Keratinocyte (primary cell): ENCODE measurements at regions not wholly inside any gene's neighbourhood (a gene's known extent, or its start where the extent isn't known, plus 50 kb on each side); places are given as distances from the start of the nearest gene placed in this dataset.

ENCODE experiments used
- DNase-seq: peaks from one replicate; pipeline ENCODE4 v3.0.0-alpha.2; 2011; ENCODE audit warnings: low read depth, missing footprints, low spot score
- FAIRE-seq: peaks from 2 replicates; lab custom pipeline; 2011; peaks lifted over from hg19 to GRCh38; lab: Jason Lieb, UNC
- H2AFZ ChIP-seq: 2 replicates; pipeline ENCODE4 v1.6.0; 2012; ENCODE audit warnings: low read length, control low read depth, inconsistent platforms; ENCODE audit not compliant: control insufficient read depth
- H3K27ac ChIP-seq: 2 replicates; pipeline ENCODE4 v1.5.1; 2011; ENCODE audit warnings: low read length; ENCODE audit not compliant: control insufficient read depth, insufficient read depth
- H3K27me3 ChIP-seq: 3 replicates; pipeline ENCODE4 v1.6.0; 2011; ENCODE audit warnings: low read length; ENCODE audit not compliant: control insufficient read depth, insufficient read depth; ENCODE audit errors: extremely low read depth
- H3K36me3 ChIP-seq, 2 experiments: 2 replicates in 1 of 2; 3 replicates in 1 of 2; pipeline ENCODE4 v1.5.1; 2011; ENCODE audit warnings: low read length in 2 of 2, mild to moderate bottlenecking in 1 of 2; ENCODE audit not compliant: control insufficient read depth in 2 of 2, insufficient read depth in 2 of 2; ENCODE audit errors: extremely low read depth in 1 of 2
- H3K4me1 ChIP-seq: 3 replicates; pipeline ENCODE4 v1.5.1; 2011; ENCODE audit warnings: low read length; ENCODE audit not compliant: control insufficient read depth, insufficient read depth; ENCODE audit errors: extremely low read depth
- H3K4me2 ChIP-seq: 3 replicates; pipeline ENCODE4 v1.6.0; 2011; ENCODE audit warnings: low read depth, low read length; ENCODE audit not compliant: control insufficient read depth, insufficient read depth; ENCODE audit errors: extremely low read depth
- H3K4me3 ChIP-seq, 3 experiments: fragments of 200-600 bp in 1 of 3; sonication (generic) in 1 of 3; 2 replicates in 2 of 3; 3 replicates in 1 of 3; pipeline ENCODE4 v1.5.1; 2011 to 2016; ENCODE audit warnings: low read length in 3 of 3, mild to moderate bottlenecking in 3 of 3, control low read depth in 2 of 3, inconsistent platforms in 1 of 3, low read depth in 1 of 3, mixed read lengths in 1 of 3, mixed run types in 1 of 3, moderate library complexity in 1 of 3; ENCODE audit not compliant: control insufficient read depth in 2 of 3, insufficient read depth in 2 of 3; ENCODE audit errors: extremely low read depth in 1 of 3
- H3K79me2 ChIP-seq: 2 replicates; pipeline ENCODE4 v1.6.0; 2012; ENCODE audit warnings: low read length; ENCODE audit not compliant: control insufficient read depth, insufficient read depth
- H3K9ac ChIP-seq: 3 replicates; pipeline ENCODE4 v1.6.0; 2011; ENCODE audit warnings: low read length; ENCODE audit not compliant: control insufficient read depth, insufficient read depth; ENCODE audit errors: extremely low read depth
- H3K9me1 ChIP-seq: 3 replicates; pipeline ENCODE4 v1.6.0; 2011; ENCODE audit warnings: low read length; ENCODE audit not compliant: control insufficient read depth, insufficient read depth; ENCODE audit errors: extremely low read depth
- H3K9me3 ChIP-seq: 2 replicates; pipeline ENCODE4 v1.5.1; 2012; ENCODE audit warnings: low read depth, low read length; ENCODE audit not compliant: control insufficient read depth
- H4K20me1 ChIP-seq: 3 replicates; pipeline ENCODE4 v1.6.0; 2011; ENCODE audit warnings: low read length; ENCODE audit not compliant: control insufficient read depth, insufficient read depth; ENCODE audit errors: extremely low read depth
- EZH2 ChIP-seq: IDR thresholded peaks from one replicate; pipeline ENCODE4 v1.6.1; 2012; ENCODE audit warnings: inconsistent platforms, mild to moderate bottlenecking, low read length, moderate library complexity
- dilution Hi-C: fragments of 300-500 bp; cut with MboI; formaldehyde crosslinking; loops from one replicate; pipeline ENCODE4 v1.7.0; 2020; ENCODE audit warnings: low sequenced_read_pairs; ENCODE audit not compliant: extremely low pct_ligation_motif_present
- TF ChIP-seq, protein P1 (sequence below), 3 experiments: IDR thresholded peaks in 1 of 3; conservative IDR thresholded peaks in 1 of 3; optimal IDR thresholded peaks in 1 of 3; 2 replicates in 2 of 3; 3 replicates in 1 of 3; pipeline versions ENCODE3 to v1.5.1; 2011; ENCODE audit warnings: low read length in 3 of 3, mild to moderate bottlenecking in 3 of 3, moderate library complexity in 2 of 3, control low read depth in 1 of 3, inconsistent platforms in 1 of 3; ENCODE audit not compliant: insufficient read depth in 2 of 3; ENCODE audit errors: extremely low read depth in 1 of 3

DNA sequence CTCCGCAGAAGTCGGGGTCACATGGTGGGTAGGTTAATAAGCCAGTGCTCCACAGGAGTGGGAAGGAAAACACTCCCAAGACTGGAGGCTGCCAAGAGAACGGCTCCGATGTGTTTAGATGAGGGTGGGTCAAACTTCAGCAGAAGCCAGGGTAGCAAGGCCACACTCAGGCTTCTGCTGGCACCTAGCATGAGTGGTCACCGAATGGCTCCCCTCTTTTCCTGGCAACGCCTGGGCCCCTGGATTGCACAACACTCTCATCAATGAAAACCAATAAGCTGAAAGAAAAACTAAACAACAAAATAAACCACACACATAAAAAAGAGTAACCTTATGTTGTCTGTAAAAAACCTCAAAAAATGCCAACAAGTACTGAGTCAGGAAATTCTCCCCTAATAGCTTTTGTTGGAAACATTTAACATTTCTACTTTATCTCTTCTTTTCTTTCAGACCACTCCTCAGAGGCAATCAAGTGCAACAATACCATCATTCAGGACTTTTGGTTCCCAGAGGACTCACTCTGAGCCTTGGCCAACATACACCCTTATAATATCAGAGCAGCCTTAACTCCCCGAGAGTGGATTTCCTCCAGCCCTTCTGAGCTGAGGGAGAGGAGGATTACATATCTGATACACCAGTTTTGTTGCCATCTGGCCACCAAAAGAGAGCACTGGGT, 279.9 kb downstream of the ENC1 start:
- FAIRE-seq (no peak), DNase-seq (no peak)
- H3K9me3 ChIP-seq, result no peaks in the 10 kb centered on the region
- no peak overlapping the region for H3K27ac ChIP-seq
- H3K4me3 ChIP-seq, result no peak overlapping the region
- TF ChIP-seq, protein P1, sequence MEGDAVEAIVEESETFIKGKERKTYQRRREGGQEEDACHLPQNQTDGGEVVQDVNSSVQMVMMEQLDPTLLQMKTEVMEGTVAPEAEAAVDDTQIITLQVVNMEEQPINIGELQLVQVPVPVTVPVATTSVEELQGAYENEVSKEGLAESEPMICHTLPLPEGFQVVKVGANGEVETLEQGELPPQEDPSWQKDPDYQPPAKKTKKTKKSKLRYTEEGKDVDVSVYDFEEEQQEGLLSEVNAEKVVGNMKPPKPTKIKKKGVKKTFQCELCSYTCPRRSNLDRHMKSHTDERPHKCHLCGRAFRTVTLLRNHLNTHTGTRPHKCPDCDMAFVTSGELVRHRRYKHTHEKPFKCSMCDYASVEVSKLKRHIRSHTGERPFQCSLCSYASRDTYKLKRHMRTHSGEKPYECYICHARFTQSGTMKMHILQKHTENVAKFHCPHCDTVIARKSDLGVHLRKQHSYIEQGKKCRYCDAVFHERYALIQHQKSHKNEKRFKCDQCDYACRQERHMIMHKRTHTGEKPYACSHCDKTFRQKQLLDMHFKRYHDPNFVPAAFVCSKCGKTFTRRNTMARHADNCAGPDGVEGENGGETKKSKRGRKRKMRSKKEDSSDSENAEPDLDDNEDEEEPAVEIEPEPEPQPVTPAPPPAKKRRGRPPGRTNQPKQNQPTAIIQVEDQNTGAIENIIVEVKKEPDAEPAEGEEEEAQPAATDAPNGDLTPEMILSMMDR (optimal IDR thresholded peaks at IDR 0.05 in 1 of 3, IDR thresholded peaks at IDR 0.05 in 1 of 3, conservative IDR thresholded peaks at IDR 0.05 in 1 of 3; ENCODE audit: extremely low read depth in 1 of 3, insufficient read depth in 2 of 3, low read length in 3 of 3), result no peak
- H3K9ac ChIP-seq, result no peak overlapping the region
- no peaks in the 10 kb centered on the region for H3K36me3 ChIP-seq
- H3K9me1 ChIP-seq, result no peaks in the 10 kb centered on the region
- no peaks in the 10 kb centered on the region for H3K79me2 ChIP-seq
- H3K4me1 ChIP-seq, result no peaks in the 10 kb centered on the region
- H4K20me1 ChIP-seq, result no peaks in the 10 kb centered on the region
- no peak overlapping the region for H3K4me2 ChIP-seq
- dilution Hi-C loops, result no loop called here
- no peaks in the 10 kb centered on the region for H3K27me3 ChIP-seq
- no peak overlapping the region for H2AFZ ChIP-seq

DNA sequence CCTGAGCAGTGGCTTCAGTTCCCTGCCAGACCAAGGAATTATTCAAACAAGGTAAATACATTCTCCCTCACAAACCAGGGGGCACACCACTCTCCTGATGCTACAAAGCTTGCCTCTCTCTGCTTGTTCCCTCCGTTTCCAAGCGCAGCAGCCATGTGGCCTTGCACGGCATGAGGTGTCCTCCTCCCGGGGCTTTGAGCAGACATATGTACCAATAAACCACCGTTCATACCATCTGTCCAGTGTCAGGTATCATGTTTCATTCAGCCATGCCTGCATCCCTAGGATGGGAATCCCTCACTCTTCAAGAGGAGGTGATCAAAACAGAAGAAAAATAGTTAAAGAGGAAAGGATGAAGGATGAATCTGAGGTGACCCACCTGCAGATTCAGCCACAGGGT, 282.7 kb downstream of the ENC1 start:
- dilution Hi-C loops, result no loop called here
- no peaks in the 10 kb centered on the region for H4K20me1 ChIP-seq
- peaks cover under 1% of the 10 kb centered on the region for H3K4me1 ChIP-seq
- no peaks in the 10 kb centered on the region for H3K36me3 ChIP-seq
- no peaks in the 10 kb centered on the region for H3K9me1 ChIP-seq
- FAIRE-seq (no peak), DNase-seq (no peak)
- H3K4me3 ChIP-seq, result no peak overlapping the region
- H3K27ac ChIP-seq, result no peak overlapping the region
- H2AFZ ChIP-seq, result no peak overlapping the region
- H3K9me3 ChIP-seq, result no peaks in the 10 kb centered on the region
- no peak overlapping the region for H3K9ac ChIP-seq
- H3K79me2 ChIP-seq, result no peaks in the 10 kb centered on the region
- no peaks in the 10 kb centered on the region for H3K27me3 ChIP-seq
- H3K4me2 ChIP-seq, result no peak overlapping the region
- TF ChIP-seq EZH2, result no peak
- TF ChIP-seq, protein P1 (optimal IDR thresholded peaks at IDR 0.05 in 1 of 3, IDR thresholded peaks at IDR 0.05 in 1 of 3, conservative IDR thresholded peaks at IDR 0.05 in 1 of 3; ENCODE audit: extremely low read depth in 1 of 3, insufficient read depth in 2 of 3, low read length in 3 of 3), result no peak
